ENCODE measurements at regions not wholly inside any gene's neighbourhood (a gene's known extent, or its start where the extent isn't known, plus 50 kb on each side); places are given as distances from the start of the nearest gene placed in this dataset.

GRCh38 chr6:12578097-12578496 lies 138.5 kb upstream of the PHACTR1 start:
- no peak for TF ChIP-seq CTCF (IDR thresholded peaks at IDR 0.05; ENCODE audit: control extremely low read depth in 1 of 3, insufficient read depth in 1 of 3, low read depth in 1 of 3, low read length in 3 of 3)
- no peak for TF ChIP-seq GABPA (IDR thresholded peaks at IDR 0.05; ENCODE audit: borderline replicate concordance, insufficient read depth, low read length)
- TF ChIP-seq EZH2 (IDR thresholded peaks at IDR 0.05; ENCODE audit: low read depth, low read length, severe bottlenecking), result no peak
- TF ChIP-seq MAX (IDR thresholded peaks at IDR 0.05), result no peak
- no peak for TF ChIP-seq USF2 (IDR thresholded peaks at IDR 0.05; ENCODE audit: low read length)
- no peak for TF ChIP-seq POLR2A (IDR thresholded peaks at IDR 0.05; ENCODE audit: control extremely low read depth in 1 of 2, low read depth in 2 of 2, low read length in 2 of 2)
- TF ChIP-seq TBP (IDR thresholded peaks at IDR 0.05; ENCODE audit: low read depth, low read length), result no peak
- no peak for TF ChIP-seq EP300 (IDR thresholded peaks at IDR 0.05; ENCODE audit: borderline replicate concordance in 1 of 2, low read depth in 2 of 2, low read length in 2 of 2)
- no peak for TF ChIP-seq KDM1A (IDR thresholded peaks at IDR 0.05; ENCODE audit: borderline replicate concordance, low read length)

Measured in H1 (cell line).